Neural cell (in vitro differentiated cells): ENCODE measurements at regions not wholly inside any gene's neighbourhood (a gene's known extent, or its start where the extent isn't known, plus 50 kb on each side); places are given as distances from the start of the nearest gene placed in this dataset.

Experiments used
- H2AFZ ChIP-seq: fragments of 200-600, 300-800 bp; sonication (generic), shearing (Covaris generic); 2 replicates; pipeline ENCODE4 v1.6.0; 2014; ENCODE audit warnings: low read depth, mild to moderate bottlenecking, antibody characterized with exemption, low read length, moderate library complexity
- H3F3A ChIP-seq: fragments of 200-600 bp; shearing (Covaris generic); 2 replicates; pipeline ENCODE4 v1.6.1; 2016; ENCODE audit warnings: mild to moderate bottlenecking, moderate library complexity, mixed read lengths, antibody characterized with exemption, low read length; ENCODE audit not compliant: insufficient read depth, poor library complexity, severe bottlenecking
- H3K27ac ChIP-seq: fragments of 200-600, 300-800 bp; sonication (generic), shearing (Covaris generic); 2 replicates; pipeline ENCODE4 v1.5.1; 2014; ENCODE audit warnings: mild to moderate bottlenecking, low read length, moderate library complexity
- H3K27me3 ChIP-seq: fragments of 300-800, 200-600 bp; sonication (generic), shearing (Covaris generic); 2 replicates; pipeline ENCODE4 v1.6.0; 2014; ENCODE audit warnings: mild to moderate bottlenecking, low read depth, low read length, moderate library complexity; ENCODE audit not compliant: insufficient read depth
- H3K36me3 ChIP-seq: fragments of 300-800, 200-600 bp; sonication (generic), shearing (Covaris generic); 2 replicates; pipeline ENCODE4 v1.5.1; 2014; ENCODE audit warnings: mild to moderate bottlenecking, antibody characterized with exemption, low read length, moderate library complexity; ENCODE audit not compliant: insufficient read depth
- H3K4me2 ChIP-seq: fragments of 300-800, 200-600 bp; sonication (generic), shearing (Covaris generic); 2 replicates; pipeline ENCODE4 v1.6.0; 2014; ENCODE audit warnings: mild to moderate bottlenecking, low read length
- H3K4me3 ChIP-seq: fragments of 300-800, 200-600 bp; sonication (generic), shearing (Covaris generic); 2 replicates; pipeline ENCODE4 v1.5.1; 2014; ENCODE audit warnings: mild to moderate bottlenecking, low read length, moderate library complexity
- H3K79me2 ChIP-seq: fragments of 200-600 bp; shearing (Covaris generic); replicated peaks from 2 replicates; pipeline ENCODE4 v1.6.0; 2014; ENCODE audit warnings: mild to moderate bottlenecking, low read length, moderate library complexity; ENCODE audit not compliant: insufficient read depth
- H3K9ac ChIP-seq: fragments of 300-800, 200-600 bp; sonication (generic), shearing (Covaris generic); 2 replicates; pipeline ENCODE4 v1.6.1; 2016; ENCODE audit warnings: mild to moderate bottlenecking, low read length, mixed read lengths
- H3K9me2 ChIP-seq: fragments of 200-600 bp; shearing (Covaris generic); 2 replicates; pipeline ENCODE4 v1.6.1; 2016; ENCODE audit warnings: mild to moderate bottlenecking, low read length, mixed read lengths; ENCODE audit not compliant: insufficient read depth
- H3K9me3 ChIP-seq: fragments of 200-600, 300-800 bp; sonication (generic), shearing (Covaris generic); 2 replicates; pipeline ENCODE4 v1.6.1; 2016; ENCODE audit warnings: mild to moderate bottlenecking, mixed run types, low read length, moderate library complexity, mixed read lengths
- H4K20me1 ChIP-seq: fragments of 200-600 bp; shearing (Covaris generic); 2 replicates; pipeline ENCODE4 v1.6.1; 2016; ENCODE audit warnings: mild to moderate bottlenecking, mixed run types; ENCODE audit not compliant: insufficient read depth
- CTCF ChIP-seq: fragments of 450-650 bp; IDR thresholded peaks from 2 replicates; pipeline ENCODE4 v1.5.1; 2014; ENCODE audit warnings: antibody characterized with exemption, mild to moderate bottlenecking, moderate library complexity; ENCODE audit not compliant: poor library complexity, severe bottlenecking
- EP300 ChIP-seq: fragments of 450-650 bp; conservative IDR thresholded peaks from 2 replicates; pipeline ENCODE4 v1.6.1; 2014; ENCODE audit warnings: antibody characterized with exemption, mild to moderate bottlenecking, moderate library complexity; ENCODE audit not compliant: poor library complexity, severe bottlenecking
- EZH2 ChIP-seq: fragments of 200-600, 300-800 bp; shearing (Covaris generic), sonication (generic); IDR thresholded peaks from 2 replicates; pipeline ENCODE4 v1.6.1; 2014; ENCODE audit warnings: antibody characterized with exemption, low read length, borderline replicate concordance, mild to moderate bottlenecking; ENCODE audit not compliant: insufficient read depth, poor library complexity, severe bottlenecking
- MXI1 ChIP-seq: fragments of 450-650 bp; conservative IDR thresholded peaks from 2 replicates; pipeline ENCODE4 v1.6.1; 2014; ENCODE audit warnings: antibody characterized with exemption, mild to moderate bottlenecking; ENCODE audit not compliant: poor library complexity, severe bottlenecking
- POLR2AphosphoS5 ChIP-seq: IDR thresholded peaks from 2 replicates; pipeline ENCODE4 v1.6.1; 2012
- RAD21 ChIP-seq: fragments of 450-650 bp; conservative IDR thresholded peaks from 2 replicates; pipeline ENCODE4 v1.6.1; 2014; ENCODE audit warnings: antibody characterized with exemption, mild to moderate bottlenecking, moderate library complexity
- REST ChIP-seq: IDR thresholded peaks from 2 replicates; pipeline ENCODE4 v1.6.1; 2012; ENCODE audit warnings: borderline replicate concordance
- SMC3 ChIP-seq: fragments of 450-650 bp; conservative IDR thresholded peaks from 2 replicates; pipeline ENCODE4 v1.6.1; 2014; ENCODE audit warnings: antibody characterized with exemption, mild to moderate bottlenecking, moderate library complexity; ENCODE audit not compliant: poor library complexity
- TAF1 ChIP-seq: IDR thresholded peaks from 2 replicates; pipeline ENCODE4 v1.6.1; 2012; ENCODE audit warnings: low read depth

- H3K9me2 ChIP-seq, result no peaks in the 10 kb centered on the region
- H3K27ac ChIP-seq, result no peak overlapping the region
- no peak overlapping the region for H2AFZ ChIP-seq
- no peak overlapping the region for H3K4me2 ChIP-seq
- no peaks in the 10 kb centered on the region for H3K27me3 ChIP-seq
- no peaks in the 10 kb centered on the region for H4K20me1 ChIP-seq
- TF ChIP-seq EP300, result no peak
- TF ChIP-seq EZH2, result no peak
- TF ChIP-seq REST, result no peak
- no peak for TF ChIP-seq CTCF
- TF ChIP-seq RAD21, result no peak
- TF ChIP-seq MXI1, result no peak
- TF ChIP-seq SMC3, result no peak
- TF ChIP-seq TAF1, result no peak
- no peak for TF ChIP-seq POLR2AphosphoS5
- no peaks in the 10 kb centered on the region for H3K79me2 ChIP-seq
- no peak overlapping the region for H3K4me3 ChIP-seq
- H3F3A ChIP-seq, result no peaks in the 10 kb centered on the region
- no peak overlapping the region for H3K9ac ChIP-seq
- no peaks in the 10 kb centered on the region for H3K9me3 ChIP-seq
- no peaks in the 10 kb centered on the region for H3K36me3 ChIP-seq
Observed at GRCh38 chr13:44812818-44813217, 176.5 kb downstream of the NUFIP1 start.

- Histone ChIP-seq H3K9ac (no peak overlapping the region), H3K27me3 (no peaks in the 10 kb centered on the region), H3K27ac (no peak overlapping the region), H3K9me2 (no peaks in the 10 kb centered on the region), H4K20me1 (no peaks in the 10 kb centered on the region), H3K4me2 (no peak overlapping the region), H3F3A (no peaks in the 10 kb centered on the region), H3K4me3 (no peak overlapping the region), H2AFZ (no peak overlapping the region), H3K36me3 (no peaks in the 10 kb centered on the region), H3K9me3 (no peaks in the 10 kb centered on the region), H3K79me2 (no peaks in the 10 kb centered on the region)
- TF ChIP-seq CTCF (no peak), POLR2AphosphoS5 (no peak), SMC3 (no peak), EZH2 (no peak), MXI1 (no peak), TAF1 (no peak), EP300 (no peak), RAD21 (no peak), REST (no peak)
Observed at GRCh38 chr13:44810061-44810840, 179.0 kb downstream of the NUFIP1 start.
